Stimulated activated naive CD4-positive, alpha-beta T cell (primary cell): ENCODE measurements at regions not wholly inside any gene's neighbourhood (a gene's known extent, or its start where the extent isn't known, plus 50 kb on each side); places are given as distances from the start of the nearest gene placed in this dataset.
"Not testable (repeated sequence)": the region's sequence is repeated elsewhere in the genome, so short reads cannot be mapped to it uniquely, and the experiment has no call there.

ENCODE experiments used
- DNase-seq, 6 experiments: peaks; one replicate each; lab custom pipeline; 2025; lab: John Stamatoyannopoulos, UW

GRCh38 chr4:97394653-97395052 lies 748.6 kb downstream of the STPG2 start:
- DNase-seq = no peak

- no peak for DNase-seq
Observed at GRCh38 chr4:97396097-97396496, 747.2 kb downstream of the STPG2 start.

GRCh38 chr4:97396605-97397004 lies 746.7 kb downstream of the STPG2 start:
- DNase-seq = no peak

- DNase-seq = no peak
Observed at GRCh38 chr4:97404876-97405523, 738.3 kb downstream of the STPG2 start.

- no peak for DNase-seq
Observed at GRCh38 chr4:97411356-97411755, 731.9 kb downstream of the STPG2 start.

GRCh38 chr4:97412331-97412730 lies 730.9 kb downstream of the STPG2 start:
- no peak for DNase-seq

GRCh38 chr4:97414161-97414560 lies 729.1 kb downstream of the STPG2 start:
- no peak for DNase-seq

GRCh38 chr4:97432551-97432950 lies 710.7 kb downstream of the STPG2 start:
- DNase-seq = no peak

GRCh38 chr4:97437998-97438705 lies 705.1 kb downstream of the STPG2 start:
- not testable (repeated sequence) for DNase-seq

GRCh38 chr4:97453186-97453585 lies 690.1 kb downstream of the STPG2 start:
- no peak for DNase-seq

- DNase-seq = no peak
Observed at GRCh38 chr4:97457253-97457652, 686.0 kb downstream of the STPG2 start.

- no peak for DNase-seq
Observed at GRCh38 chr4:97468272-97468671, 675.0 kb downstream of the STPG2 start.

GRCh38 chr4:97475621-97476020 lies 667.7 kb downstream of the STPG2 start:
- DNase-seq = no peak

- no peak for DNase-seq
Observed at GRCh38 chr4:97477974-97478373, 665.3 kb downstream of the STPG2 start.

- no peak for DNase-seq
Observed at GRCh38 chr4:97479388-97479787, 663.9 kb downstream of the STPG2 start.

GRCh38 chr4:97491856-97492255 lies 651.4 kb downstream of the STPG2 start:
- DNase-seq = no peak

- DNase-seq = no peak
Observed at GRCh38 chr4:97493815-97494518, 649.3 kb downstream of the STPG2 start.

GRCh38 chr4:97496298-97496873 lies 646.9 kb downstream of the STPG2 start:
- DNase-seq = no peak

- no peak for DNase-seq
Observed at GRCh38 chr4:97498875-97499274, 644.4 kb downstream of the STPG2 start.

GRCh38 chr4:97500423-97500822 lies 642.9 kb downstream of the STPG2 start:
- no peak for DNase-seq

GRCh38 chr4:97504713-97505112 lies 638.6 kb downstream of the STPG2 start:
- DNase-seq = no peak

GRCh38 chr4:97507587-97508245 lies 635.6 kb downstream of the STPG2 start:
- DNase-seq = no peak
